Glutamatergic neuron (in vitro differentiated cells): ENCODE measurements at regions not wholly inside any gene's neighbourhood (a gene's known extent, or its start where the extent isn't known, plus 50 kb on each side); places are given as distances from the start of the nearest gene placed in this dataset.

Experiments
- DNase-seq: peaks from one replicate; pipeline ENCODE4 v3.0.0; 2022
- H3K27ac Mint-ChIP-seq: one replicate; pipeline ENCODE4 v1.8.0; 2020; ENCODE audit warnings: mild to moderate bottlenecking, mixed read lengths, inconsistent platforms; ENCODE audit not compliant: unreplicated experiment
- H3K27me3 Mint-ChIP-seq: one replicate; pipeline ENCODE4 v1.8.0; 2020; ENCODE audit warnings: mild to moderate bottlenecking, moderate library complexity, mixed read lengths, inconsistent platforms; ENCODE audit not compliant: unreplicated experiment
- H3K36me3 Mint-ChIP-seq: one replicate; pipeline ENCODE4 v1.8.0; 2020; ENCODE audit warnings: mild to moderate bottlenecking, mixed read lengths, inconsistent platforms; ENCODE audit not compliant: unreplicated experiment
- H3K4me1 Mint-ChIP-seq: one replicate; pipeline ENCODE4 v1.8.0; 2020; ENCODE audit warnings: mild to moderate bottlenecking, low read depth, mixed read lengths, inconsistent platforms; ENCODE audit not compliant: unreplicated experiment
- H3K4me3 Mint-ChIP-seq: one replicate; pipeline ENCODE4 v1.8.0; 2020; ENCODE audit warnings: mild to moderate bottlenecking, mixed read lengths, inconsistent platforms; ENCODE audit not compliant: unreplicated experiment
- H3K9me3 Mint-ChIP-seq: one replicate; pipeline ENCODE4 v1.8.0; 2020; ENCODE audit warnings: mild to moderate bottlenecking, moderate library complexity, mixed read lengths, inconsistent platforms; ENCODE audit not compliant: unreplicated experiment
- TF ChIP-seq, protein P1 (sequence below): fragments of 200-600 bp; sonication (generic); IDR thresholded peaks from one replicate; pipeline ENCODE4 v1.5.0; 2021; ENCODE audit not compliant: partially characterized antibody, unreplicated experiment

DNA sequence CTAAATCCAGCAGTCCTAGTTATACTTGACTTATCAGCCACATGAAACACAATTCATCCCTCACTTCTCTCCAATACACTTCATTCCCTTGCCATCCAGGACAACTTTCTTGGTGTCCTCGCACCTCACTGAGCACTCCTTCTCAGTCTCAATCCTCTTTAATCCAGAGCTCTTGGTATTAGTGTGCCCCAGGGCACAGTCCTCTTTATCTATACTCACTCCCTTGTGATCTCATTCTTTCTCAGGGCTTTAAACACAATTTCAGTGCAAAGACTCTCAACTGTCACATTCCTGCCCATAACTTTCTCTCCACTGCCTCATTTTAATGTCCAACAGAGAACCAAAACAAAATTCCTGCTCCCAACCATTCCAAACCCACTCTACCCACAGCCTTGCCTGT lies 60.8 kb upstream of the SPOPL start:
- H3K27ac Mint-ChIP-seq, result no peak overlapping the region

GRCh38 chr2:138441916-138442315 lies 59.7 kb upstream of the SPOPL start:
- Mint-ChIP-seq H3K4me3 (no peak overlapping the region), H3K4me1 (peaks cover 14% of the 10 kb centered on the region)

More for the DNA sequence above, 60.8 kb upstream of the SPOPL start:
- no peak overlapping the region for H3K4me3 Mint-ChIP-seq
- peaks cover 3% of the 10 kb centered on the region for H3K9me3 Mint-ChIP-seq
- no peak for DNase-seq
- no peaks in the 10 kb centered on the region for H3K27me3 Mint-ChIP-seq
- TF ChIP-seq, protein P1, sequence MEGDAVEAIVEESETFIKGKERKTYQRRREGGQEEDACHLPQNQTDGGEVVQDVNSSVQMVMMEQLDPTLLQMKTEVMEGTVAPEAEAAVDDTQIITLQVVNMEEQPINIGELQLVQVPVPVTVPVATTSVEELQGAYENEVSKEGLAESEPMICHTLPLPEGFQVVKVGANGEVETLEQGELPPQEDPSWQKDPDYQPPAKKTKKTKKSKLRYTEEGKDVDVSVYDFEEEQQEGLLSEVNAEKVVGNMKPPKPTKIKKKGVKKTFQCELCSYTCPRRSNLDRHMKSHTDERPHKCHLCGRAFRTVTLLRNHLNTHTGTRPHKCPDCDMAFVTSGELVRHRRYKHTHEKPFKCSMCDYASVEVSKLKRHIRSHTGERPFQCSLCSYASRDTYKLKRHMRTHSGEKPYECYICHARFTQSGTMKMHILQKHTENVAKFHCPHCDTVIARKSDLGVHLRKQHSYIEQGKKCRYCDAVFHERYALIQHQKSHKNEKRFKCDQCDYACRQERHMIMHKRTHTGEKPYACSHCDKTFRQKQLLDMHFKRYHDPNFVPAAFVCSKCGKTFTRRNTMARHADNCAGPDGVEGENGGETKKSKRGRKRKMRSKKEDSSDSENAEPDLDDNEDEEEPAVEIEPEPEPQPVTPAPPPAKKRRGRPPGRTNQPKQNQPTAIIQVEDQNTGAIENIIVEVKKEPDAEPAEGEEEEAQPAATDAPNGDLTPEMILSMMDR, result no peak
- H3K36me3 Mint-ChIP-seq, result no peaks in the 10 kb centered on the region
- peaks cover 13% of the 10 kb centered on the region for H3K4me1 Mint-ChIP-seq

DNA sequence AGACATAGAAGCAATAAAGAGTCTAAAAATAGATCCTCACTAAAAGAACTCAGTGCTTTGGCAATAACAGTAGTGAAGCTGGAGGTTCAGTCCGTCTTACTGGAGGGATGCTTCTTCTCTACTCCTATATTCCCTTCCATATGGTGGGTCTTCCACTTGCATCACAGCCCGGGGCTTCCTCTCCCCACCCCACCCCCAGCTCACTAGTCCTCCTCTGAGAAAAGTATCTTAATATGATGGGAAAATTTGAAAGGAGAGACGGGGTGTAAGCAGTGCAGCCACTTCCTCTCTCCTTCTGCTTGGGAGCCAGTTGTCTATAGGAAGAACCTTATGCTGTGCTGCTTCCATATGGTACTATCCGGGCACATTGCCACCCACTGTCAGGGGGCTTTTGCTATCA lies 57.2 kb upstream of the SPOPL start:
- H3K4me3 Mint-ChIP-seq, result peak overlapping the region; percentile 53
- peak overlapping the region; percentile 92 for H3K27ac Mint-ChIP-seq
- TF ChIP-seq, protein P1, result no peak
- DNase-seq, result no peak
- peaks cover 4% of the 10 kb centered on the region for H3K27me3 Mint-ChIP-seq
- peaks cover 3% of the 10 kb centered on the region for H3K9me3 Mint-ChIP-seq
- H3K4me1 Mint-ChIP-seq, result peaks cover 14% of the 10 kb centered on the region
- no peaks in the 10 kb centered on the region for H3K36me3 Mint-ChIP-seq

More at GRCh38 chr2:138441916-138442315, 59.7 kb upstream of the SPOPL start:
- H3K36me3 Mint-ChIP-seq, result no peaks in the 10 kb centered on the region
- no peak overlapping the region for H3K27ac Mint-ChIP-seq
- DNase-seq, result no peak
- H3K27me3 Mint-ChIP-seq, result no peaks in the 10 kb centered on the region
- TF ChIP-seq, protein P1, result no peak
- H3K9me3 Mint-ChIP-seq, result peaks cover 3% of the 10 kb centered on the region

DNA sequence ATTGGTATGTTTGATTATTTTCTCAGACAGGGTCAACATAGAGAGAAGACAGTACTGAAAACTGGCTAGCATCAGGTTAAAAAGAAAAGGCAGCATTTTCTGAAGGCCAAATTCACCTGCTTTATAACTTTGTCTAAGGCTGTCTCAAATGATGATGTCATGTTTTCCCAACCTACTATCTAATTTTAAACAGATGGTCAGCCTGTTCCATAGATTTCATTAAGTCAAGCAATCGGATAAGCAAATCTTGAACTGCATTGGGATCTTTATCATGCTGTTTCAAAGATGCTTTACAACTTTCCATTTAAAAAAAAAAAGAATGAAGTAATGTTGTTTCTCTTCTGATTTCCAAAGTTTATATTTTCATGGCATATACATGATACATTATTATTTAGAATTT lies 56.3 kb upstream of the SPOPL start:
- DNase-seq, result no peak
- H3K27me3 Mint-ChIP-seq, result peaks cover 4% of the 10 kb centered on the region
- peak overlapping the region; percentile 92 for H3K27ac Mint-ChIP-seq
- TF ChIP-seq, protein P1, result no peak
- no peaks in the 10 kb centered on the region for H3K36me3 Mint-ChIP-seq
- H3K9me3 Mint-ChIP-seq, result peaks cover 3% of the 10 kb centered on the region
- no peak overlapping the region for H3K4me3 Mint-ChIP-seq
- peaks cover 14% of the 10 kb centered on the region for H3K4me1 Mint-ChIP-seq

GRCh38 chr2:138446043-138446442 lies 55.5 kb upstream of the SPOPL start:
- TF ChIP-seq, protein P1, result no peak
- Mint-ChIP-seq H3K27me3 (peaks cover 4% of the 10 kb centered on the region), H3K27ac (no peak overlapping the region), H3K36me3 (no peaks in the 10 kb centered on the region), H3K4me3 (no peak overlapping the region), H3K4me1 (peaks cover 14% of the 10 kb centered on the region), H3K9me3 (peaks cover 3% of the 10 kb centered on the region)
- no peak for DNase-seq
